OCI-LY1 (cell line): ENCODE measurements at regions not wholly inside any gene's neighbourhood (a gene's known extent, or its start where the extent isn't known, plus 50 kb on each side); places are given as distances from the start of the nearest gene placed in this dataset.

Experiments used
- EZH2 ChIP-seq: fragments of 200-600 bp; sonication (generic), shearing (Covaris generic); IDR thresholded peaks from 2 replicates; pipeline ENCODE4 v1.8.0; 2017; ENCODE audit warnings: borderline replicate concordance, mixed run types, mild to moderate bottlenecking, antibody characterized with exemption, low read length, moderate library complexity, mixed read lengths
- TF ChIP-seq, protein P1 (sequence below): fragments of 200-600 bp; sonication (generic), shearing (Covaris generic); IDR thresholded peaks from 2 replicates; pipeline ENCODE4 v1.5.1; 2017; ENCODE audit warnings: mild to moderate bottlenecking, antibody characterized with exemption, low read length, moderate library complexity, mixed read lengths

DNA sequence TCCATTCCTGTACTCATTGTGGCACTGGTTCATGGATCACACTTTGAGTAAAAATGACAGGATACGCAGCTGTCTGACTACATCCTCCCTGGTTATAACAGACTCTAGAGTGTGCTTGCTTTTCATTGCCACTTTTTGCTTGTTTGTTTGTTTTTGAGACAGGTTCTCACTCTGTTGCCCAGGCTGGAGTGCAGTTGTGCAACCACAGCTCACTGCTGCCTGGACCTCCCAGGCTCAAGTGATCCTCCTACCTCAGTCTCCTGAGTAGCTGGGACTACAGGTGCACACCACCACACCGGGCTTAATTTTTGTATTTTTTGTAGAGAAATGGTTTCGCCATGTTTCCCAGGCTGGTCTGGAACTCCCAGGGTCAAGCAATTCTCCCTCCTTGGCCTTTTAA is 89.3 kb upstream of the ROBO2 start:
- TF ChIP-seq, protein P1, sequence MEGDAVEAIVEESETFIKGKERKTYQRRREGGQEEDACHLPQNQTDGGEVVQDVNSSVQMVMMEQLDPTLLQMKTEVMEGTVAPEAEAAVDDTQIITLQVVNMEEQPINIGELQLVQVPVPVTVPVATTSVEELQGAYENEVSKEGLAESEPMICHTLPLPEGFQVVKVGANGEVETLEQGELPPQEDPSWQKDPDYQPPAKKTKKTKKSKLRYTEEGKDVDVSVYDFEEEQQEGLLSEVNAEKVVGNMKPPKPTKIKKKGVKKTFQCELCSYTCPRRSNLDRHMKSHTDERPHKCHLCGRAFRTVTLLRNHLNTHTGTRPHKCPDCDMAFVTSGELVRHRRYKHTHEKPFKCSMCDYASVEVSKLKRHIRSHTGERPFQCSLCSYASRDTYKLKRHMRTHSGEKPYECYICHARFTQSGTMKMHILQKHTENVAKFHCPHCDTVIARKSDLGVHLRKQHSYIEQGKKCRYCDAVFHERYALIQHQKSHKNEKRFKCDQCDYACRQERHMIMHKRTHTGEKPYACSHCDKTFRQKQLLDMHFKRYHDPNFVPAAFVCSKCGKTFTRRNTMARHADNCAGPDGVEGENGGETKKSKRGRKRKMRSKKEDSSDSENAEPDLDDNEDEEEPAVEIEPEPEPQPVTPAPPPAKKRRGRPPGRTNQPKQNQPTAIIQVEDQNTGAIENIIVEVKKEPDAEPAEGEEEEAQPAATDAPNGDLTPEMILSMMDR, result no peak
- TF ChIP-seq EZH2, result no peak
